ENCODE measurements at regions not wholly inside any gene's neighbourhood (a gene's known extent, or its start where the extent isn't known, plus 50 kb on each side); places are given as distances from the start of the nearest gene placed in this dataset.

- TF ChIP-seq GATA2 (IDR thresholded peaks at IDR 0.05; ENCODE audit: low read depth, low read length): no peak
- no peak for TF ChIP-seq GATA3 (IDR thresholded peaks at IDR 0.05; ENCODE audit: low read depth, low read length)
Observed at GRCh38 chr3:67884345-67884744, 229.9 kb upstream of the SUCLG2 start.
